GM12875 (cell line): ENCODE measurements at regions not wholly inside any gene's neighbourhood (a gene's known extent, or its start where the extent isn't known, plus 50 kb on each side); places are given as distances from the start of the nearest gene placed in this dataset.
"Not testable (repeated sequence)": the region's sequence is repeated elsewhere in the genome, so short reads cannot be mapped to it uniquely, and the experiment has no call there.

ENCODE experiments used
- H3K4me3 ChIP-seq: one replicate; pipeline ENCODE4 v1.5.1; 2011; ENCODE audit warnings: low read depth, low read length, control low read depth
- CTCF ChIP-seq: IDR thresholded peaks from 2 replicates; pipeline ENCODE4 v1.5.1; 2011; ENCODE audit warnings: low read depth, mild to moderate bottlenecking, control low read depth, inconsistent platforms, low read length, moderate library complexity, borderline replicate concordance; ENCODE audit not compliant: insufficient read depth

DNA sequence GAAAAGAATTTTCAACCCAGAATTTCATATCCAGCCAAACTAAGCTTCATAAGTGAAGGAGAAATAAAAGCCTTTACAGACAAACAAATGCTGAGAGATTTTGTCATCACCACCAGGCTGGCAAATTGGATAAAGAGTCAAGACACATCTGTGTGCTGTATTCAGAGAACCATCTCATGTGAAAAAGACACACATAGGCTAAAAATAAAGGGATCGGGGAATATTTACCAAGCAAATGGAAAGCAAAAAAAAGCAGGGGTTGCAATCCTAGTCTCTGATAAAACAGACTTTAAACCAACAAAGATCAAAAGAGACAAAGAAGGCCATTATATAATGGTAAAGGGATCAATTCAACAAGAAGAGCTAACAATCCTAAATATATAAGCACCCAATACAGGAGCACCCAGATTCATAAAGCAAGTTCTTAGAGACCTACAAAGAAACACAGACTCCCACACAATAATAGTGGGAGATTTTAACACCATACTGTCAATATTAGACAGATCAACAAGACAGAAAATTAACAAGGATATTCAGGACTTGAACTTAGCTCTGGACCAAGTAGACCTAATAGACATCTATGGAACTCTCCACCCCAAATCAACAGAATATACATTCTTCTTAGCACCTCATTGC, 55.9 kb upstream of the ACSM6 start:
- H3K4me3 ChIP-seq: not testable (repeated sequence)

DNA sequence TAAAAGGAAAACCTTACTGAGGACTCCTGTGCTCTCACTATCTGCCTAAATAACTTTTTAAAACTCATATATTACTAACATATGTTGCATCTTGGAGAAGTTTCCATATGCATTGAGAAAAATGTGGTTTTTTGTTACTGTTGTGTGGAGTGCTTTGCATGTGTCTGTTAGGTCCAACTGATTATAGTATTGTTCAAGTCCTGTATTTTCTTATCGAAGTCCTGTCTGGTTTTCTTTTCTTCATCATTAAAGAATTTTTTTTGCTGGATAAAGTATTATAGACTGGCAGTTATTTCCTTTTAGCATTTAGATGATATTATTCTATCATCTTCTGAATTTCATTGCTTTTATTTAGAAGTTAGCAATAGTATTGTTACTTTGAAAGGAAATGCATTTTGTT, 59.5 kb upstream of the ACSM6 start:
- TF ChIP-seq CTCF: no peak
- no peak overlapping the region for H3K4me3 ChIP-seq

DNA sequence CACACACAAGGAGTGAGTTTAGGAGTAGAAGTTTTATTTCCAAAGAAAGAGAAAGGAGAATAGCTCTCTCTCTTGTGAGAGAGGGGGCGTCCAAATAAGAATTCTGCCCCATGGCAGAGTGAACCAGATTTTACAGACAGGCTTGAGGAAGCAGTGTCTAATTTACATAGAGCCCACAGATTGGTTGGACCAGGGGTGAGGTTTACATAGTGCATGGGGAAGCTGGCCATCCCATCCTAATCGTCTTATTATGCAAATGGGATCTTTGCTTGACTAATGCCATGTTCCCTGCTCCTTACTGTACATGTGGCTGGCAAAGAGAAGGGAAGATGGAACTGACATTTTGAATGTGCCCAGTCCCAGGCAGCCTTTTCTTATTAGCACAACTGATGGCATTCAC, 60.0 kb upstream of the ACSM6 start:
- no peak overlapping the region for H3K4me3 ChIP-seq
- no peak for TF ChIP-seq CTCF

DNA sequence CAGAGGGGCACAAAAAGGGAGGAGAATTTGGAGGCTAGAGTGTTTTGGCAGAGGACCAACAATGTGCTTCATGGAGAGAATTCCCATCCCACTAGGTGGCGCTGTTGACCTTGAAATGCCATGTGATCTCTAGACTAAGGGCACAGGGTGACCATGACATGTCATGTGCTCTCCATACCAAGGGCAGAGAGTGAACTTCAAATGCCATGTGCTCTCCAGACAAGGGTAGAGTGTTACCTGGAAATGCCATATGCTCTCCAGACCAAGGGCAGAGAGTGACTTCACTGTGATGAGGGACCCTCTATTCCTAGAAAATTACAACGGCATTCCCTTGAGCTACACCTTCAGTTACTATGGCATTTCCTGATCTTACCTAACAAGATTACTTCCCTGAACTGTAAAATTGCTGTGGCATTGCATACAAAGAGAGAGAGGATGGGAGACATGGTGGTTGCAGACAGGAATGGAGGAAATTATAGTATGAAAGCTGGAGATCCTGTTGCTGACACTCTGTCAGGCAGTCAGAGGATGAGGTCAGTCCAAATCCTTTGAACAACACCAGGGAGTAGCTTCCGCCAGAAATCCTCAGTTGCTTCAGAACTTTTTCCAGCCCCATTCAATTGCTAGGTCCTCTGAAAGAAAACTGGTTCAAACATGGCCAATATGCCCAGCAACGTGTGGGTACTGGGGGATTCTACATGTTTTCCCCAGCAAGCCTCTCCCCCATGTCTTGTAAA, 60.9 kb upstream of the ACSM6 start:
- peak; percentile 77 for TF ChIP-seq CTCF

DNA sequence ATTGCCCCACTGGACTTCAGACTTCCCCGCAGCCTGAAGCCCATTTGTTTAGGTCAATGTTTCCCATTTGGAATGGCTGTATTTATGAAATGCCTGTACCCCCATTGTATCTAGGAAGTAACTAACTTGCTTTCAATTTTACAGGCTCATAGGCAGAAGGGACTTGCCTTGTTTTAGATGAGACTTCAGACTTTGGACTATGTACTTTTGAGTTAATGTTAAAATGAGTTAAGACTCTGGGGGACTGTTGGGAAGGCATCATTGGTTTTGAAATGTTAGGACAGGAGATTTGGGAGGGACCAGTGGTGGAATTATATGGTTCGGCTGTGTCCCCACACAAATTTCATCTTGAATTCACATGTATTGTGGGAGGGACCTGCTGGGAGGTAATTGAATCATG, 61.1 kb upstream of the CYP2C8 start:
- not testable (repeated sequence) for H3K4me3 ChIP-seq

More for the DNA sequence above, 60.9 kb upstream of the ACSM6 start:
- no peak overlapping the region for H3K4me3 ChIP-seq

GRCh38 chr10:95125582-95125981, 56.3 kb upstream of the CYP2C8 start:
- H3K4me3 ChIP-seq: no peak overlapping the region
- no peak for TF ChIP-seq CTCF

GRCh38 chr10:95122736-95123135, 53.4 kb upstream of the CYP2C8 start:
- no peak overlapping the region for H3K4me3 ChIP-seq
- no peak for TF ChIP-seq CTCF

DNA sequence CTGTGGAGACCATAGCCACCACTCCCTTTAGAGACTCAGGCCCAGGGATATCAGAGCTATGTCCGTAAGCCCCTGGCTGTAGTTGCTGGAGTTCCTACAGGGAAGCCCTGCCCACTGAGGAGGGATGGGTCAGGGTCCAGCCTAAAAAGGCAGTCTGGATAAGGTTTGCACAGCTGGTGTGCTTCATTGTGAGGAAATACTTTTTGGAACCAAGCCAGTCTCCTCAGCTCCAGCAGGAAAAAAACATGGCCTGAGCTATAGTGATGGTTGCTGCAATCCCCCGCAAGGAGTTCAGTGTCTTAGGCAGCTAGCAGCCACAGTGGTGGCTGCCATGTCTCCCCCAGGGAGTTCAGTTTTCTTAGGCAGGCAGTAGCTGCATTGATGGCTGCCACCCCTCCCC, 52.6 kb upstream of the CYP2C8 start:
- TF ChIP-seq CTCF: no peak
- H3K4me3 ChIP-seq: no peak overlapping the region
